K562 (cell line): ENCODE measurements at regions not wholly inside any gene's neighbourhood (a gene's known extent, or its start where the extent isn't known, plus 50 kb on each side); places are given as distances from the start of the nearest gene placed in this dataset.
A peak's percentile ranks its signal among the peaks of the same experiment; 100 is the strongest.

Source experiments
- CBFA2T2 ChIP-seq: fragments of 450-650 bp; conservative IDR thresholded peaks from 2 replicates; pipeline ENCODE4 v1.6.1; 2017; ENCODE audit warnings: mild to moderate bottlenecking
- CEBPB ChIP-seq: fragments of 450-650 bp; IDR thresholded peaks from 2 replicates; pipeline ENCODE4 v1.6.1; 2016; ENCODE audit warnings: missing genetic modification characterization, missing compliant biosample characterization
- CREM ChIP-seq: IDR thresholded peaks from 2 replicates; pipeline ENCODE4 v1.6.1; 2014; ENCODE audit warnings: antibody characterized with exemption, low read depth
- E2F6 ChIP-seq, 2 experiments: IDR thresholded peaks; 2 replicates each; pipeline ENCODE4 v1.6.1; 2011; ENCODE audit warnings: borderline replicate concordance in 1 of 2, control low read depth in 1 of 2, low read depth in 1 of 2, low read length in 1 of 2, mild to moderate bottlenecking in 1 of 2, mixed read lengths in 1 of 2, moderate library complexity in 1 of 2; ENCODE audit not compliant: insufficient read depth in 1 of 2, insufficient read length in 1 of 2, poor library complexity in 1 of 2, severe bottlenecking in 1 of 2; ENCODE audit errors: extremely low read depth in 1 of 2
- EP400 ChIP-seq: fragments of 450-650 bp; IDR thresholded peaks from 2 replicates; pipeline ENCODE4 v1.6.1; 2017; ENCODE audit warnings: antibody characterized with exemption, mild to moderate bottlenecking, moderate library complexity
- FUS ChIP-seq: fragments of 200-400 bp; formaldehyde crosslinking; optimal IDR thresholded peaks from 2 replicates; pipeline ENCODE3; 2017; ENCODE audit warnings: low read depth, low read length
- GABPB1 ChIP-seq: sonication (generic); formaldehyde crosslinking; IDR thresholded peaks from 2 replicates; pipeline ENCODE4 v1.8.0; 2022; ENCODE audit warnings: mild to moderate bottlenecking, missing genetic modification reagents
- HMBOX1 ChIP-seq: sonication (generic); IDR thresholded peaks from 2 replicates; pipeline ENCODE4 v1.6.1; 2016
- JUN ChIP-seq, 2 experiments: sonication (generic) in 1 of 2; formaldehyde crosslinking in 1 of 2; IDR thresholded peaks; 2 replicates each; pipeline versions ENCODE4 v1.6.1 to v1.8.0; 2012 to 2022; ENCODE audit warnings: borderline replicate concordance in 2 of 2, mild to moderate bottlenecking in 2 of 2, improper control_type of control experiment in 1 of 2, low read depth in 1 of 2, low read length in 1 of 2, missing genetic modification reagents in 1 of 2
- MAZ ChIP-seq, 2 experiments: fragments of 450-650 bp in 1 of 2; sonication (generic) in 1 of 2; formaldehyde crosslinking; IDR thresholded peaks in 1 of 2; conservative IDR thresholded peaks in 1 of 2; 2 replicates each; pipeline versions ENCODE4 v1.4.0 to v1.5.0; 2020; ENCODE audit warnings: mild to moderate bottlenecking in 1 of 2, missing genetic modification reagents in 1 of 2
- MED1 ChIP-seq: sonication (generic); formaldehyde crosslinking; IDR thresholded peaks from 2 replicates; pipeline ENCODE4 v1.8.1; 2023; ENCODE audit warnings: missing genetic modification reagents, borderline replicate concordance
- MTA2 ChIP-seq: fragments of 450-650 bp; IDR thresholded peaks from 2 replicates; pipeline ENCODE4 v1.6.1; 2016; ENCODE audit warnings: low read depth
- PKNOX1 ChIP-seq: fragments of 450-650 bp; IDR thresholded peaks from 2 replicates; pipeline ENCODE4 v1.6.1; 2016
- THAP12 ChIP-seq: fragments of 250-450 bp; sonication (Bioruptor Pico); IDR thresholded peaks from 2 replicates; pipeline ENCODE4 v1.9.0; 2021; ENCODE audit warnings: mild to moderate bottlenecking, inconsistent platforms
- TRIM24 ChIP-seq, 2 experiments: fragments of 450-650 bp; IDR thresholded peaks; 2 replicates each; pipeline ENCODE4 v1.6.1; 2016
- USF2 ChIP-seq: sonication (generic); formaldehyde crosslinking; IDR thresholded peaks from 2 replicates; pipeline ENCODE4 v1.5.0; 2020; ENCODE audit warnings: missing genetic modification reagents
- ZFX ChIP-seq: sonication (generic); formaldehyde crosslinking; IDR thresholded peaks from 2 replicates; pipeline ENCODE4 v1.8.0; 2022; ENCODE audit warnings: mild to moderate bottlenecking, missing genetic modification reagents, moderate library complexity
- TF ChIP-seq, protein P1 (sequence below): fragments of 200-800 bp; sonication (Bioruptor generic); IDR thresholded peaks from 2 replicates; pipeline ENCODE4 v1.6.1; 2017; ENCODE audit warnings: missing genetic modification characterization, missing compliant biosample characterization

DNA sequence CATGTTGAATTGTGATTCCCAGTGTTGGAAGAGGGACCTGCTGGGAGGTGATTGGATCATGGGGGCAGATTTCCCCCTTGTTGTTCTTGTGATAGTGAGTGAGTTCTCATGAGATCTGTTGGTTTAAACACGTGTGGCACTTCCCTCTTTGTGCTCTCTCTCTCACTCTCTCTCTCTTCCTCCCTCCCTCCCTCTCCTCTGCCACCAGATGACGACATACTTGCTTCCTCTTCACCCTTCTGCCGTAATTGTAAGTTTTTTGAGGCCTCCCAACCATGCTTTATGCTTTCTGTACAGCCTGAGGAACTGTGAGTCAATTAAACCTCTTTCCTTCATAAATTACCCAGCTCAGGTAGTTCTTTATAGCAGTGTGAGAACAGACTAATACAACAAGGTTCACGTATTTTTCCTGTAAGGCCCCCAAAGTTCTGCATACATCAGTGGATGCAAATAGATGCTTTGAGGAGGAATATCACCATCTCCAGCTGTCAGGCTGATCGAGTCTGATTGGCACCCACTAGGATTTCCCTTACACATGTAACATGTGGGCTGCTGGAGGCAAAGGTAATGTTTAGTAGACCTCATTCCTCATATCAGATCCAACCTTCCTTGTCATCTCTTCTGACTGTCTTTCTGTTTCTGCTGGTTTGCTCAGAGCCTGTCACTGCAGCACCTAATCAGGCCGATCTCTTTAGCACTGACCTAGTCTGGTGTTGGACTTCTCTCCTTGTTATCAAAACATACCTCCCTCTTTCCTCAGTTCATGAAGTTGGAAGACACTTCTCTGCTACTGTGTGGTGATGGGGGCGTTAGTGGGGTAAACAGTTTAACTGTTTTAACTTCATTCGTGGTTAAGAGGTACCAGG, 54.3 kb upstream of the BACH2 start (continued):
- TF ChIP-seq JUN (IDR thresholded peaks at IDR 0.05; ENCODE audit: borderline replicate concordance, low read depth, low read length) (0 out of 2 replicates have a peak, but pooled peaks have one; percentile 30), JUN (CRISPR knock-in tag; IDR thresholded peaks at IDR 0.05; ENCODE audit: borderline replicate concordance) (no peak), MED1 (no peak), MTA2 (0 out of 2 replicates have a peak, but pooled peaks have one; percentile 12), E2F6 (IDR thresholded peaks at IDR 0.05; ENCODE audit: borderline replicate concordance in 1 of 2, extremely low read depth in 1 of 2, insufficient read depth in 1 of 2, insufficient read length in 1 of 2, low read depth in 1 of 2, low read length in 1 of 2, poor library complexity in 1 of 2, severe bottlenecking in 1 of 2) (peak in 1 of 2 experiments; percentile 24), PKNOX1 (peak; percentile 74), GABPB1 (CRISPR knock-in tag) (peak; percentile 54; the same call in 1 of the 2 replicates), FUS (no peak), HMBOX1 (peak; percentile 89), THAP12 (CRISPR knock-in tag) (no peak), EP400 (peak; percentile 19; the same call in 1 of the 2 replicates), MAZ (CRISPR knock-in tag; conservative IDR thresholded peaks at IDR 0.05 in 1 of 2, IDR thresholded peaks at IDR 0.05 in 1 of 2) (peak in 1 of 2 experiments; percentile 82; a peak in 3 of 4 replicates), USF2 (CRISPR knock-in tag) (no peak), CBFA2T2 (no peak), CEBPB (tag) (peak; percentile 31; the same call in 1 of the 2 replicates), CREM (peak; percentile 64), ZFX (CRISPR knock-in tag) (peak; percentile 24; the same call in 1 of the 2 replicates), TRIM24 (IDR thresholded peaks at IDR 0.05) (peak; percentile 48 to 58; a peak in 1 of 4 replicates)
- TF ChIP-seq, protein P1, sequence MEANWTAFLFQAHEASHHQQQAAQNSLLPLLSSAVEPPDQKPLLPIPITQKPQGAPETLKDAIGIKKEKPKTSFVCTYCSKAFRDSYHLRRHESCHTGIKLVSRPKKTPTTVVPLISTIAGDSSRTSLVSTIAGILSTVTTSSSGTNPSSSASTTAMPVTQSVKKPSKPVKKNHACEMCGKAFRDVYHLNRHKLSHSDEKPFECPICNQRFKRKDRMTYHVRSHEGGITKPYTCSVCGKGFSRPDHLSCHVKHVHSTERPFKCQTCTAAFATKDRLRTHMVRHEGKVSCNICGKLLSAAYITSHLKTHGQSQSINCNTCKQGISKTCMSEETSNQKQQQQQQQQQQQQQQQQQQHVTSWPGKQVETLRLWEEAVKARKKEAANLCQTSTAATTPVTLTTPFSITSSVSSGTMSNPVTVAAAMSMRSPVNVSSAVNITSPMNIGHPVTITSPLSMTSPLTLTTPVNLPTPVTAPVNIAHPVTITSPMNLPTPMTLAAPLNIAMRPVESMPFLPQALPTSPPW (CRISPR knock-in tag): peak; percentile 77
